ENCODE measurements at regions not wholly inside any gene's neighbourhood (a gene's known extent, or its start where the extent isn't known, plus 50 kb on each side); places are given as distances from the start of the nearest gene placed in this dataset.

GRCh38 chr13:83819156-83819555, 63.1 kb downstream of the SLITRK1 start:
- peaks cover 0 to 9% (median 0%) of the 10 kb centered on the region in 3 donors for H3K9me3 ChIP-seq (ENCODE audit: control extremely low read depth in 1 of 3, control insufficient read depth in 2 of 3, insufficient read depth in 1 of 3, low read length in 2 of 3)
- H2AFZ ChIP-seq (ENCODE audit: insufficient read depth, low read depth, low read length, poor library complexity, severe bottlenecking): no peak overlapping the region
- Mint-ChIP-seq H3K4me3 (no peak overlapping the region), H3K27ac (no peak overlapping the region), H3K27me3 (no peaks in the 10 kb centered on the region), H3K4me1 (no peaks in the 10 kb centered on the region), H3K9me3 (ENCODE audit: insufficient read depth) (peaks cover 6% of the 10 kb centered on the region)
- H3K36me3 ChIP-seq (replicated peaks in 1 of 2; ENCODE audit: control extremely low read depth in 1 of 2, control insufficient read depth in 1 of 2, extremely low read depth in 1 of 2, insufficient read depth in 2 of 2, low read length in 1 of 2): no peaks in the 10 kb centered on the region
- no peak overlapping the region for H3K9ac ChIP-seq (ENCODE audit: low read length)
- intact Hi-C loops (cut with micrococcal nuclease): no loop called here
- DNase-seq: no peak
- H3K27me3 ChIP-seq (replicated peaks in 1 of 4; ENCODE audit: control extremely low read depth in 1 of 4, control insufficient read depth in 3 of 4, insufficient read depth in 4 of 4, low read length in 3 of 4): no peaks in the 10 kb centered on the region
- H3K27ac ChIP-seq (ENCODE audit: low read length in 2 of 2): no peak overlapping the region
- no peaks in the 10 kb centered on the region for H4K20me1 ChIP-seq (ENCODE audit: control insufficient read depth, insufficient read depth, low read length, poor library complexity, severe bottlenecking)
- H3K4me2 ChIP-seq (replicated peaks; ENCODE audit: low read depth, low read length, poor library complexity, severe bottlenecking): no peak overlapping the region
- no peaks in the 10 kb centered on the region for H3K4me1 ChIP-seq (ENCODE audit: control insufficient read depth in 2 of 2, insufficient read depth in 2 of 2, low read length in 2 of 2)
- CTCF ChIA-PET: no interaction called here
- no peak overlapping the region for H3K4me3 ChIP-seq (ENCODE audit: control extremely low read depth in 1 of 5, extremely low read depth in 1 of 5, insufficient read depth in 1 of 5, low read depth in 2 of 5, low read length in 4 of 5)
- POLR2A ChIA-PET: no interaction called here
- ATAC-seq (ENCODE audit: low read depth): no peak
- WGBS (ENCODE audit: insufficient coverage): 100% methylated on average over 2 of the region's 4 CpGs
- H3K79me2 ChIP-seq (ENCODE audit: control insufficient read depth, insufficient read depth, low read length): no peaks in the 10 kb centered on the region
- TF ChIP-seq CTCF (IDR thresholded peaks at IDR 0.05) (no peak), EZH2 (IDR thresholded peaks at IDR 0.05; ENCODE audit: borderline replicate concordance, insufficient read depth, low read depth, low read length, poor library complexity, severe bottlenecking) (no peak)

- no peak for ATAC-seq (ENCODE audit: low read depth)
- Mint-ChIP-seq H3K4me1 (no peaks in the 10 kb centered on the region), H3K27ac (no peak overlapping the region), H3K27me3 (no peaks in the 10 kb centered on the region), H3K9me3 (ENCODE audit: insufficient read depth) (peaks cover 2% of the 10 kb centered on the region), H3K4me3 (no peak overlapping the region)
- DNase-seq: no peak
- ChIA-PET CTCF (no interaction called here), POLR2A (no interaction called here)
- Histone ChIP-seq H2AFZ (ENCODE audit: insufficient read depth, low read depth, low read length, poor library complexity, severe bottlenecking) (no peak overlapping the region), H3K27ac (ENCODE audit: low read length in 2 of 2) (no peak overlapping the region), H3K9ac (ENCODE audit: low read length) (no peak overlapping the region), H3K4me2 (replicated peaks; ENCODE audit: low read depth, low read length, poor library complexity, severe bottlenecking) (no peak overlapping the region), H3K4me1 (ENCODE audit: control insufficient read depth in 2 of 2, insufficient read depth in 2 of 2, low read length in 2 of 2) (no peaks in the 10 kb centered on the region), H3K4me3 (ENCODE audit: control extremely low read depth in 1 of 5, extremely low read depth in 1 of 5, insufficient read depth in 1 of 5, low read depth in 2 of 5, low read length in 4 of 5) (no peak overlapping the region), H4K20me1 (ENCODE audit: control insufficient read depth, insufficient read depth, low read length, poor library complexity, severe bottlenecking) (no peaks in the 10 kb centered on the region), H3K79me2 (ENCODE audit: control insufficient read depth, insufficient read depth, low read length) (no peaks in the 10 kb centered on the region), H3K9me3 (ENCODE audit: control extremely low read depth in 1 of 3, control insufficient read depth in 2 of 3, insufficient read depth in 1 of 3, low read length in 2 of 3) (no peaks in the 10 kb centered on the region), H3K36me3 (replicated peaks in 1 of 2; ENCODE audit: control extremely low read depth in 1 of 2, control insufficient read depth in 1 of 2, extremely low read depth in 1 of 2, insufficient read depth in 2 of 2, low read length in 1 of 2) (no peaks in the 10 kb centered on the region), H3K27me3 (replicated peaks in 1 of 4; ENCODE audit: control extremely low read depth in 1 of 4, control insufficient read depth in 3 of 4, insufficient read depth in 4 of 4, low read length in 3 of 4) (no peaks in the 10 kb centered on the region)
- no peak for TF ChIP-seq CTCF (IDR thresholded peaks at IDR 0.05)
- no peak for TF ChIP-seq EZH2 (IDR thresholded peaks at IDR 0.05; ENCODE audit: borderline replicate concordance, insufficient read depth, low read depth, low read length, poor library complexity, severe bottlenecking)
- WGBS (ENCODE audit: insufficient coverage): no CpG with 5 or more reads among the region's 2 CpGs
- intact Hi-C loops (cut with micrococcal nuclease): no loop called here
Observed at GRCh38 chr13:83816081-83816480, 66.2 kb downstream of the SLITRK1 start.
